OCI-LY1 (cell line): ENCODE measurements at regions not wholly inside any gene's neighbourhood (a gene's known extent, or its start where the extent isn't known, plus 50 kb on each side); places are given as distances from the start of the nearest gene placed in this dataset.

ENCODE experiments used
- H2AFZ ChIP-seq: fragments of 200-600 bp; sonication (generic), shearing (Covaris generic); 2 replicates; pipeline ENCODE4 v1.6.0; 2014; ENCODE audit warnings: antibody characterized with exemption, mild to moderate bottlenecking, low read length
- H3F3A ChIP-seq: fragments of 200-600 bp; sonication (generic), shearing (Covaris generic); 2 replicates; pipeline ENCODE4 v1.6.0; 2014; ENCODE audit warnings: mild to moderate bottlenecking, antibody characterized with exemption, low read length, moderate library complexity; ENCODE audit not compliant: insufficient read depth
- H3K27ac ChIP-seq: fragments of 200-600 bp; sonication (generic); 2 replicates; pipeline ENCODE4 v1.5.1; 2014; ENCODE audit warnings: low read length, mixed run types, mild to moderate bottlenecking, low read depth; ENCODE audit not compliant: poor library complexity, severe bottlenecking
- H3K27me3 ChIP-seq: fragments of 200-600 bp; sonication (generic); 2 replicates; pipeline ENCODE4 v1.6.0; 2014; ENCODE audit warnings: antibody characterized with exemption, mild to moderate bottlenecking, low read length, moderate library complexity; ENCODE audit not compliant: insufficient read depth
- H3K36me3 ChIP-seq: fragments of 200-600 bp; sonication (generic); 2 replicates; pipeline ENCODE4 v1.6.1; 2014; ENCODE audit warnings: mild to moderate bottlenecking, antibody characterized with exemption, low read length, moderate library complexity, mixed read lengths; ENCODE audit not compliant: insufficient read depth
- H3K4me1 ChIP-seq: fragments of 200-600 bp; sonication (generic); 2 replicates; pipeline ENCODE4 v1.5.1; 2014; ENCODE audit warnings: mild to moderate bottlenecking, low read length, moderate library complexity; ENCODE audit not compliant: insufficient read depth, severe bottlenecking
- H3K4me2 ChIP-seq: fragments of 200-600 bp; sonication (generic), shearing (Covaris generic); 2 replicates; pipeline ENCODE4 v1.6.1; 2014; ENCODE audit warnings: low read length
- H3K4me3 ChIP-seq: fragments of 200-600 bp; sonication (generic); 2 replicates; pipeline ENCODE4 v1.5.1; 2014; ENCODE audit warnings: low read length, low read depth, mild to moderate bottlenecking, mixed read lengths; ENCODE audit not compliant: poor library complexity, severe bottlenecking
- H3K79me2 ChIP-seq: fragments of 200-600 bp; shearing (Covaris generic); 2 replicates; pipeline ENCODE4 v1.6.1; 2016; ENCODE audit warnings: mixed run types, low read length, mixed read lengths; ENCODE audit not compliant: insufficient read depth
- H3K9ac ChIP-seq: fragments of 200-600 bp; sonication (generic), shearing (Covaris generic); 2 replicates; pipeline ENCODE4 v1.6.1; 2014; ENCODE audit warnings: mild to moderate bottlenecking, low read length, mixed read lengths
- H3K9me2 ChIP-seq: fragments of 200-600 bp; sonication (generic), shearing (Covaris generic); 2 replicates; pipeline ENCODE4 v1.6.1; 2014; ENCODE audit warnings: low read depth, mild to moderate bottlenecking, low read length, mixed read lengths
- H3K9me3 ChIP-seq: fragments of 200-600 bp; shearing (Covaris generic); 2 replicates; pipeline ENCODE4 v1.6.1; 2014; ENCODE audit warnings: low read length, mixed read lengths
- H4K20me1 ChIP-seq: fragments of 200-600 bp; sonication (generic), shearing (Covaris generic); 2 replicates; pipeline ENCODE4 v1.6.0; 2016; ENCODE audit warnings: mild to moderate bottlenecking, low read length; ENCODE audit not compliant: insufficient read depth
- EZH2 ChIP-seq: fragments of 200-600 bp; sonication (generic), shearing (Covaris generic); IDR thresholded peaks from 2 replicates; pipeline ENCODE4 v1.8.0; 2017; ENCODE audit warnings: borderline replicate concordance, mixed run types, mild to moderate bottlenecking, antibody characterized with exemption, low read length, moderate library complexity, mixed read lengths
- TF ChIP-seq, protein P1 (sequence below): fragments of 200-600 bp; sonication (generic), shearing (Covaris generic); IDR thresholded peaks from 2 replicates; pipeline ENCODE4 v1.5.1; 2017; ENCODE audit warnings: mild to moderate bottlenecking, antibody characterized with exemption, low read length, moderate library complexity, mixed read lengths

DNA sequence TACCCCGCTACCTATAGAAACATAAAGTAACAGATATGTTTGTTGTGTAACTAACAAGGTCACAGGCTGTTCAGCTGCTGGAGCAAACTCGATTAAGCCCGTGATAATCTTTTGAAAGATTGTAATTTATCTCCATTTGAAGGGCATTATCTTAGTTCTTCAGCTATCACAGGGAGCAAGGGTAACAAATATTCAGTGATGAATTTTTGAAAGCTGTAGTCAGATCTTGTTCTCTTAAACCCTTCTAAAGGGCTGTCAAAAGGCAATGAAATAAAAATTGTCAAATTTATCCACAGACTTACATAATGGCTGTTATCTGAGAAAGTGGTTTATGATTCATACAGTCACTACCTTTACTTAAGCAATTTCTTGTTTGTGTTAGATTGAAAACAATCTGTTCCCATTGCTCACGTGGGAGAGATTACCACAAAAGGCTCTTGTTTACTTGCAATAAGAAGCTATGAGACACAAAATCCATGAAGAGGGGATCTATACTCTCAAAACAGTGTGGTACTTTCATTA lies 78.3 kb upstream of the ZNF608 start:
- H3K9me3 ChIP-seq, result no peaks in the 10 kb centered on the region
- H3K4me1 ChIP-seq, result peaks cover 64% of the 10 kb centered on the region
- no peaks in the 10 kb centered on the region for H3K36me3 ChIP-seq
- no peaks in the 10 kb centered on the region for H4K20me1 ChIP-seq
- peak overlapping the region; percentile 67 for H3K4me2 ChIP-seq
- H3K4me3 ChIP-seq, result peak overlapping the region; percentile 32
- H3K9me2 ChIP-seq, result no peaks in the 10 kb centered on the region
- H3F3A ChIP-seq, result no peaks in the 10 kb centered on the region
- TF ChIP-seq, protein P1, sequence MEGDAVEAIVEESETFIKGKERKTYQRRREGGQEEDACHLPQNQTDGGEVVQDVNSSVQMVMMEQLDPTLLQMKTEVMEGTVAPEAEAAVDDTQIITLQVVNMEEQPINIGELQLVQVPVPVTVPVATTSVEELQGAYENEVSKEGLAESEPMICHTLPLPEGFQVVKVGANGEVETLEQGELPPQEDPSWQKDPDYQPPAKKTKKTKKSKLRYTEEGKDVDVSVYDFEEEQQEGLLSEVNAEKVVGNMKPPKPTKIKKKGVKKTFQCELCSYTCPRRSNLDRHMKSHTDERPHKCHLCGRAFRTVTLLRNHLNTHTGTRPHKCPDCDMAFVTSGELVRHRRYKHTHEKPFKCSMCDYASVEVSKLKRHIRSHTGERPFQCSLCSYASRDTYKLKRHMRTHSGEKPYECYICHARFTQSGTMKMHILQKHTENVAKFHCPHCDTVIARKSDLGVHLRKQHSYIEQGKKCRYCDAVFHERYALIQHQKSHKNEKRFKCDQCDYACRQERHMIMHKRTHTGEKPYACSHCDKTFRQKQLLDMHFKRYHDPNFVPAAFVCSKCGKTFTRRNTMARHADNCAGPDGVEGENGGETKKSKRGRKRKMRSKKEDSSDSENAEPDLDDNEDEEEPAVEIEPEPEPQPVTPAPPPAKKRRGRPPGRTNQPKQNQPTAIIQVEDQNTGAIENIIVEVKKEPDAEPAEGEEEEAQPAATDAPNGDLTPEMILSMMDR, result no peak
- TF ChIP-seq EZH2, result no peak
- peak overlapping the region; percentile 66 for H3K9ac ChIP-seq
- no peaks in the 10 kb centered on the region for H3K27me3 ChIP-seq
- peak overlapping the region; percentile 97 for H3K27ac ChIP-seq
- peak overlapping the region; percentile 96 for H2AFZ ChIP-seq
- no peaks in the 10 kb centered on the region for H3K79me2 ChIP-seq

DNA sequence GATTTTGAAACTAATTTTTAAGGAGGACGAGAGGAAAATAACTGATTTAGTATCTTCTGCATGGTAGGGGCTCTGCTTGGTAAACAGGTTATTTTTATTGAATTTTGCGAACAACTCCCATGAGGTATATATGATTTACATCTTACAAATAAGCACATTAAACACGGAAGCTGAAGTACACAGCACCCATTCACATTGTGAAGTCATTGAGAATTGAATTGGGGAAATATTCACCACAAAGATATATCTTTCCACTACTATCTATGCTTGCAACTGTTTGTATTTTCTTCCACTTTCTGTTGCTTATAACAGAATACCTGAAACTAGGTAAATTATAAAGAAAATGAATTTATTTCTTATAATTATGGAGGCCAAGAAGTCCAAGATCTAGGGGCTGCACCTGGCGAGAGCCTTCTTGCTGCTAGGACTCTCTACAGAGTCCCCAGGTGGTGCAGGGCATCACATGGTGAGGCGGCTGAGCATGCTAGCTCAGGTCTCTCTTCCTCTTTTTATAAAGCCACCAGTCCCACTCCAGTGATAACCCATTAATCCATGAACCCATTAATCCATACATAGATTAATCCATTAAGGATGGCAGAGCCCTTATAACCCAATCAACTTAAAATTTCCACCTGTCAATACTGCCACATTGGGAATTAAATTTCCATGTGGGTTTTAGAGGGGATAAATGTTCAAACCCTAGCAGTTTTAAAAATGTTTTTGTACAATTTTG lies 79.0 kb upstream of the ZNF608 start:
- H2AFZ ChIP-seq, result 0 out of 2 replicates have a peak overlapping the region, but pooled peaks have one; percentile 96
- H3K9me3 ChIP-seq, result no peaks in the 10 kb centered on the region
- H3K4me1 ChIP-seq, result peaks cover 69% of the 10 kb centered on the region
- no peaks in the 10 kb centered on the region for H3K27me3 ChIP-seq
- H3K4me3 ChIP-seq, result peak overlapping the region; percentile 32
- TF ChIP-seq, protein P1, result no peak
- no peak for TF ChIP-seq EZH2
- no peaks in the 10 kb centered on the region for H3K79me2 ChIP-seq
- H3K4me2 ChIP-seq, result peak overlapping the region; percentile 67
- peak overlapping the region; percentile 97 for H3K27ac ChIP-seq
- no peaks in the 10 kb centered on the region for H3F3A ChIP-seq
- peak overlapping the region; percentile 66 for H3K9ac ChIP-seq
- H3K9me2 ChIP-seq, result no peaks in the 10 kb centered on the region
- no peaks in the 10 kb centered on the region for H3K36me3 ChIP-seq
- H4K20me1 ChIP-seq, result no peaks in the 10 kb centered on the region

DNA sequence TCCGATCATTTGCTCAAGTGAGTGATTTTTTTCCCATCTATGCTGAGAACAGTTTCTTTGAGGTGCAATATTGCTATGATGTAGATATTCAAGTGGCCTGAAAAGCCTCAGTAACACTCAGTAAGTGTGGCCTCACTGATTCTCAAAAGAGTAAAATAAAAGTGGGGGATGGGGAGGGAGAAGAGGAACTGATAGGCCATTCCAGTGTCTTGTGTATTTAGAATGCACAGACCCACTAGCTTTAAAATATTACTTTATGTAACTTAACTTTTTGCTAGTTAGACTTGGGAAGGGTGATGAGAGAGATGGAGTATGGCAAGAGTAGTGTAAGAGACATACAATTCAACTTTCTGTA lies 79.5 kb upstream of the ZNF608 start:
- Histone ChIP-seq H3K27me3 (no peaks in the 10 kb centered on the region), H2AFZ (no peak overlapping the region), H3K4me1 (peaks cover 74% of the 10 kb centered on the region), H3K36me3 (no peaks in the 10 kb centered on the region), H3K4me2 (peak overlapping the region; percentile 67), H3K9ac (peak overlapping the region; percentile 58; the same call in 1 of the 2 replicates), H3K79me2 (no peaks in the 10 kb centered on the region), H4K20me1 (no peaks in the 10 kb centered on the region), H3K9me2 (no peaks in the 10 kb centered on the region), H3K27ac (peak overlapping the region; percentile 97), H3F3A (no peaks in the 10 kb centered on the region), H3K9me3 (no peaks in the 10 kb centered on the region), H3K4me3 (peak overlapping the region; percentile 24)
- TF ChIP-seq, protein P1, result no peak
- no peak for TF ChIP-seq EZH2
